Keratinocyte (primary cell): ENCODE measurements at regions not wholly inside any gene's neighbourhood (a gene's known extent, or its start where the extent isn't known, plus 50 kb on each side); places are given as distances from the start of the nearest gene placed in this dataset.

Experiments used
- DNase-seq: peaks from one replicate; pipeline ENCODE4 v3.0.0-alpha.2; 2011; ENCODE audit warnings: low read depth, missing footprints, low spot score
- FAIRE-seq: peaks from 2 replicates; lab custom pipeline; 2011; peaks lifted over from hg19 to GRCh38; lab: Jason Lieb, UNC
- H2AFZ ChIP-seq: 2 replicates; pipeline ENCODE4 v1.6.0; 2012; ENCODE audit warnings: low read length, control low read depth, inconsistent platforms; ENCODE audit not compliant: control insufficient read depth
- H3K27ac ChIP-seq: 2 replicates; pipeline ENCODE4 v1.5.1; 2011; ENCODE audit warnings: low read length; ENCODE audit not compliant: control insufficient read depth, insufficient read depth
- H3K27me3 ChIP-seq: 3 replicates; pipeline ENCODE4 v1.6.0; 2011; ENCODE audit warnings: low read length; ENCODE audit not compliant: control insufficient read depth, insufficient read depth; ENCODE audit errors: extremely low read depth
- H3K36me3 ChIP-seq, 2 experiments: 2 replicates in 1 of 2; 3 replicates in 1 of 2; pipeline ENCODE4 v1.5.1; 2011; ENCODE audit warnings: low read length in 2 of 2, mild to moderate bottlenecking in 1 of 2; ENCODE audit not compliant: control insufficient read depth in 2 of 2, insufficient read depth in 2 of 2; ENCODE audit errors: extremely low read depth in 1 of 2
- H3K4me1 ChIP-seq: 3 replicates; pipeline ENCODE4 v1.5.1; 2011; ENCODE audit warnings: low read length; ENCODE audit not compliant: control insufficient read depth, insufficient read depth; ENCODE audit errors: extremely low read depth
- H3K4me2 ChIP-seq: 3 replicates; pipeline ENCODE4 v1.6.0; 2011; ENCODE audit warnings: low read depth, low read length; ENCODE audit not compliant: control insufficient read depth, insufficient read depth; ENCODE audit errors: extremely low read depth
- H3K4me3 ChIP-seq, 3 experiments: fragments of 200-600 bp in 1 of 3; sonication (generic) in 1 of 3; 2 replicates in 2 of 3; 3 replicates in 1 of 3; pipeline ENCODE4 v1.5.1; 2011 to 2016; ENCODE audit warnings: low read length in 3 of 3, mild to moderate bottlenecking in 3 of 3, control low read depth in 2 of 3, inconsistent platforms in 1 of 3, low read depth in 1 of 3, mixed read lengths in 1 of 3, mixed run types in 1 of 3, moderate library complexity in 1 of 3; ENCODE audit not compliant: control insufficient read depth in 2 of 3, insufficient read depth in 2 of 3; ENCODE audit errors: extremely low read depth in 1 of 3
- H3K79me2 ChIP-seq: 2 replicates; pipeline ENCODE4 v1.6.0; 2012; ENCODE audit warnings: low read length; ENCODE audit not compliant: control insufficient read depth, insufficient read depth
- H3K9ac ChIP-seq: 3 replicates; pipeline ENCODE4 v1.6.0; 2011; ENCODE audit warnings: low read length; ENCODE audit not compliant: control insufficient read depth, insufficient read depth; ENCODE audit errors: extremely low read depth
- H3K9me1 ChIP-seq: 3 replicates; pipeline ENCODE4 v1.6.0; 2011; ENCODE audit warnings: low read length; ENCODE audit not compliant: control insufficient read depth, insufficient read depth; ENCODE audit errors: extremely low read depth
- H3K9me3 ChIP-seq: 2 replicates; pipeline ENCODE4 v1.5.1; 2012; ENCODE audit warnings: low read depth, low read length; ENCODE audit not compliant: control insufficient read depth
- H4K20me1 ChIP-seq: 3 replicates; pipeline ENCODE4 v1.6.0; 2011; ENCODE audit warnings: low read length; ENCODE audit not compliant: control insufficient read depth, insufficient read depth; ENCODE audit errors: extremely low read depth
- EZH2 ChIP-seq: IDR thresholded peaks from one replicate; pipeline ENCODE4 v1.6.1; 2012; ENCODE audit warnings: inconsistent platforms, mild to moderate bottlenecking, low read length, moderate library complexity
- dilution Hi-C: fragments of 300-500 bp; cut with MboI; formaldehyde crosslinking; loops from one replicate; pipeline ENCODE4 v1.7.0; 2020; ENCODE audit warnings: low sequenced_read_pairs; ENCODE audit not compliant: extremely low pct_ligation_motif_present
- TF ChIP-seq, protein P1 (sequence below), 3 experiments: IDR thresholded peaks in 1 of 3; conservative IDR thresholded peaks in 1 of 3; optimal IDR thresholded peaks in 1 of 3; 2 replicates in 2 of 3; 3 replicates in 1 of 3; pipeline versions ENCODE3 to v1.5.1; 2011; ENCODE audit warnings: low read length in 3 of 3, mild to moderate bottlenecking in 3 of 3, moderate library complexity in 2 of 3, control low read depth in 1 of 3, inconsistent platforms in 1 of 3; ENCODE audit not compliant: insufficient read depth in 2 of 3; ENCODE audit errors: extremely low read depth in 1 of 3

DNA sequence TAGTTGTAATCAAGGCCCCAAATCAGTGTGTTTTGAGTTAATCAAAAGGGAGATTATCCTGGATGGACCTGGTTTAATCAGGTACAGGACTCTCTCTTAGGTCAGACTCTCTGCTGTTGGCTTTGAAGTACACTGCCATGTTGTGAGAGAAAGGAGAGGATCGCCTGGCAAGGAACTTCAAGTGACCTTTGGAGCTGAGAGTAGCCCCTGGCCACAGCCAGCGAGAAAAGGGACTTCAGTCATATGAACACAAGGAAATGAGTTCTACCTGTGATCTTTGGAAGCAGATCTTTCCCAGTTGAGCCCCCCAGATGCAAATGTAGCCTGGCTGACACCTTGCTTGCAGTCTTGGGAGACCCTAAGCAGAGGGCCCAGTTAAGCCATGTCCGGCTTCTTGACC, 68.3 kb upstream of the CPM start:
- no peak overlapping the region for H3K4me2 ChIP-seq
- no peak for FAIRE-seq
- dilution Hi-C loops: no loop called here
- H3K27me3 ChIP-seq: no peaks in the 10 kb centered on the region
- H3K36me3 ChIP-seq: no peaks in the 10 kb centered on the region
- H3K9ac ChIP-seq: no peak overlapping the region
- H3K9me1 ChIP-seq: no peaks in the 10 kb centered on the region
- TF ChIP-seq, protein P1, sequence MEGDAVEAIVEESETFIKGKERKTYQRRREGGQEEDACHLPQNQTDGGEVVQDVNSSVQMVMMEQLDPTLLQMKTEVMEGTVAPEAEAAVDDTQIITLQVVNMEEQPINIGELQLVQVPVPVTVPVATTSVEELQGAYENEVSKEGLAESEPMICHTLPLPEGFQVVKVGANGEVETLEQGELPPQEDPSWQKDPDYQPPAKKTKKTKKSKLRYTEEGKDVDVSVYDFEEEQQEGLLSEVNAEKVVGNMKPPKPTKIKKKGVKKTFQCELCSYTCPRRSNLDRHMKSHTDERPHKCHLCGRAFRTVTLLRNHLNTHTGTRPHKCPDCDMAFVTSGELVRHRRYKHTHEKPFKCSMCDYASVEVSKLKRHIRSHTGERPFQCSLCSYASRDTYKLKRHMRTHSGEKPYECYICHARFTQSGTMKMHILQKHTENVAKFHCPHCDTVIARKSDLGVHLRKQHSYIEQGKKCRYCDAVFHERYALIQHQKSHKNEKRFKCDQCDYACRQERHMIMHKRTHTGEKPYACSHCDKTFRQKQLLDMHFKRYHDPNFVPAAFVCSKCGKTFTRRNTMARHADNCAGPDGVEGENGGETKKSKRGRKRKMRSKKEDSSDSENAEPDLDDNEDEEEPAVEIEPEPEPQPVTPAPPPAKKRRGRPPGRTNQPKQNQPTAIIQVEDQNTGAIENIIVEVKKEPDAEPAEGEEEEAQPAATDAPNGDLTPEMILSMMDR (optimal IDR thresholded peaks at IDR 0.05 in 1 of 3, IDR thresholded peaks at IDR 0.05 in 1 of 3, conservative IDR thresholded peaks at IDR 0.05 in 1 of 3; ENCODE audit: extremely low read depth in 1 of 3, insufficient read depth in 2 of 3, low read length in 3 of 3): no peak
- H2AFZ ChIP-seq: peak overlapping the region; percentile 51
- no peaks in the 10 kb centered on the region for H3K9me3 ChIP-seq
- H3K4me1 ChIP-seq: peaks cover 8% of the 10 kb centered on the region
- no peak for DNase-seq
- no peaks in the 10 kb centered on the region for H4K20me1 ChIP-seq
- no peak overlapping the region for H3K4me3 ChIP-seq
- no peaks in the 10 kb centered on the region for H3K79me2 ChIP-seq
- no peak overlapping the region for H3K27ac ChIP-seq

DNA sequence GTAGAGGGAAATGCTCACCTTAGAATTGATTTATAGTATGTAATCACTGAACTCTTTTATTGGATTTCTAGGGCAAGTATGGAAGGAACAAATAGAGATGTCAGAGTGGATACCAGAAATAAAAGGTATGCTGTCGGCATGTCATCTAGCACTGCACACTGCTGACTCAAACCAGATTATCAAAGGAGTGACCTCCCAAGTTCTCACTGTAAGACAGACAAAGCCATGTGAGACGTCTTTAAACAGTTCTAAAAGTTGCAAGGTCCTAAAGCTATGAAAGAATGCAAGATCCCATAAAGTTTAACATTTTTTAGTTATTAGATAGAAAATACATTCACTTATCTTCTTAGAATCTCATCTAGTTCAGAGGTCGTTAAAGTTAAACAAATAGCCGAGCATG, 70.0 kb upstream of the CPM start:
- Histone ChIP-seq H2AFZ (no peak overlapping the region), H4K20me1 (no peaks in the 10 kb centered on the region), H3K27ac (no peak overlapping the region), H3K9ac (no peak overlapping the region), H3K27me3 (no peaks in the 10 kb centered on the region), H3K4me1 (peaks cover 21% of the 10 kb centered on the region), H3K9me3 (no peaks in the 10 kb centered on the region), H3K4me2 (no peak overlapping the region), H3K9me1 (no peaks in the 10 kb centered on the region), H3K79me2 (no peaks in the 10 kb centered on the region), H3K36me3 (no peaks in the 10 kb centered on the region), H3K4me3 (no peak overlapping the region)
- TF ChIP-seq, protein P1 (optimal IDR thresholded peaks at IDR 0.05 in 1 of 3, IDR thresholded peaks at IDR 0.05 in 1 of 3, conservative IDR thresholded peaks at IDR 0.05 in 1 of 3; ENCODE audit: extremely low read depth in 1 of 3, insufficient read depth in 2 of 3, low read length in 3 of 3): no peak
- no peak for TF ChIP-seq EZH2
- dilution Hi-C loops: no loop called here
- DNase-seq (no peak), FAIRE-seq (no peak)
